T47D (cell line): ENCODE measurements at regions not wholly inside any gene's neighbourhood (a gene's known extent, or its start where the extent isn't known, plus 50 kb on each side); places are given as distances from the start of the nearest gene placed in this dataset.

Experiments
- DNase-seq, 2 experiments: peaks; one replicate each; pipeline versions ENCODE4 v3.0.0 to v3.0.0-alpha.2; 2011 to 2012; ENCODE audit warnings: low read depth in 1 of 2, low spot score in 1 of 2
- JUND ChIP-seq: IDR thresholded peaks from 2 replicates; pipeline ENCODE4 v1.6.1; 2012; ENCODE audit warnings: low read depth
- in situ Hi-C: cut with HindIII; loops from 2 replicates; pipeline ENCODE4 v1.10.0; 2016; ENCODE audit warnings: low sequenced_read_pairs, low pct_unique_long_range_greater_than_20kb

DNA sequence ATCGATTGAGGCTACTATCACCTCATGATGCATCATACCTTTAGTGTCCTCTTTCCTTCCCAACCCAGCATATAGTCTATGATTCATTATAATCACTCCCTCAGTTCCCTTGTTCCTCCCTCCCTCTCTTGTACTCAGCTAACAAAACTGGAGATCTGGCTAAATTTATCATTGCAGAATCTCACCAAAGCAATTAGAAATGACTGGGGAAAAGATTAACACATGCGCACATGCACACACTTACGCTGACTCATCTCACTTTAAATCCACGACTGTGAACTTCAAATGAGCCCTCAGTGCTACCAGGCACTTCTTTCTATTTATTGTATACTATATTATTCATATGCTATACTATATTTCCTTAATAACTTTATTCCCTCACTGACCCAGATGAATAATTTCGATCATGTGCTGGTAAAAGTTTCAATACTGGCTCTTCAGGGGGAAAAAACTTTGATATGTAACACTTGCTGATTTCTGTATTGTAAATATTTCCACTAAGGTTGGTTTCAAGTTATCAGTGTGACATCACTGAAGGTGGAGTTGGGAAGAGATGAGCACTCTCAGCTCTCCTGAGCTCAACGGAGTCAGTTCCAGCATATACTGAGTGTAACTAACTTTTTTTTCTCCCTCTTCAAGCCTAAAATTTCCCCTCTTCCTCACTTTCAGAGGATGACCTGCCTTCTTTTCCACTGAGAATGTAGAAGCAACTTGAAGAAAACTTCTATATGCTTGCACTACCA is 613.7 kb upstream of the B3GALT2 start:
- no peak for TF ChIP-seq JUND
- in situ Hi-C loops: no loop called here
- DNase-seq: no peak

DNA sequence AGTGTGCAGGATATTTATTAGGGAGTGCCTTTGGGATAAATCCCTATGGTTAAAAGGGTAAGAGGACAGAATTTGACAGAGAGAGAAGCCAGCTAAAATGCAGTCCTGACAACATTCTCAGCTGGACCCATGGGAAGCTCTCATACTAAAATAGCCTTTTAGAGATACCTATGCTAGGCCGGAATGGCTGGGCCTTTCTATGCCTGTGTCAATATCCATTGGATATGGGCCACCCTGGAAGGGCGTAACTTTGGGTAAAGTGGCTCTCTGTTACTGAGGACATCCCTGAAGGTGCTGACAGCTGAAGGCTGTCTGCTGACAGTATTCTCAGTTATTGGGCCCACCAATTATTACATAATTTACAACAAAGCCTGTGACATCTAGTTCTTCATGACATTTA is 613.0 kb upstream of the B3GALT2 start:
- TF ChIP-seq JUND: no peak
- no peak for DNase-seq
- in situ Hi-C loops: no loop called here

GRCh38 chr1:193794239-193794638 is 607.8 kb upstream of the B3GALT2 start:
- DNase-seq: peak in 1 of 2 experiments; percentile 30
- in situ Hi-C loops: no loop called here
- TF ChIP-seq JUND: no peak

- no peak for TF ChIP-seq JUND
- in situ Hi-C loops: no loop called here
- no peak for DNase-seq
Measured at GRCh38 chr1:193791746-193792145, 605.3 kb upstream of the B3GALT2 start.

DNA sequence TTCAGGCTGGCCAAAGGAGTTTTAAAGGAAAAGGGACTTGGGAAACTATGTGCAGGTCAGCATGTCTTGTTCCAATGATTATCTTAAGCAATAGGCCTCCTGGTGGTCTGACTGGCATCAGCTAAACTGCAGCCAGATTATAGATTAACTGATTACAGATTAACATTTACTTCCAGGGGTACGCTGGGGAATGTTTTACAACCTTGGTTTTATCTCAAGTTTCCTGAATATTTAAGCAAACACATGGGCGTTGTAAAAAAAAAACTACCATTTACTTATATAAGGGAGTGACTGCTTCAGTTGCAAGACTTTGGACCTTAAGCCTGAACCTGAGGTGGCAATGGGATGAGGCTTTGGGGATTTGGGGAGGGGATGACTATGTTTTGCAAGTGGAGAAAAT is 600.6 kb upstream of the B3GALT2 start:
- no peak for TF ChIP-seq JUND
- no peak for DNase-seq
- in situ Hi-C loops: no loop called here

- TF ChIP-seq JUND: no peak
- in situ Hi-C loops: no loop called here
- no peak for DNase-seq
Measured at GRCh38 chr1:193785850-193786420, 599.5 kb upstream of the B3GALT2 start.

DNA sequence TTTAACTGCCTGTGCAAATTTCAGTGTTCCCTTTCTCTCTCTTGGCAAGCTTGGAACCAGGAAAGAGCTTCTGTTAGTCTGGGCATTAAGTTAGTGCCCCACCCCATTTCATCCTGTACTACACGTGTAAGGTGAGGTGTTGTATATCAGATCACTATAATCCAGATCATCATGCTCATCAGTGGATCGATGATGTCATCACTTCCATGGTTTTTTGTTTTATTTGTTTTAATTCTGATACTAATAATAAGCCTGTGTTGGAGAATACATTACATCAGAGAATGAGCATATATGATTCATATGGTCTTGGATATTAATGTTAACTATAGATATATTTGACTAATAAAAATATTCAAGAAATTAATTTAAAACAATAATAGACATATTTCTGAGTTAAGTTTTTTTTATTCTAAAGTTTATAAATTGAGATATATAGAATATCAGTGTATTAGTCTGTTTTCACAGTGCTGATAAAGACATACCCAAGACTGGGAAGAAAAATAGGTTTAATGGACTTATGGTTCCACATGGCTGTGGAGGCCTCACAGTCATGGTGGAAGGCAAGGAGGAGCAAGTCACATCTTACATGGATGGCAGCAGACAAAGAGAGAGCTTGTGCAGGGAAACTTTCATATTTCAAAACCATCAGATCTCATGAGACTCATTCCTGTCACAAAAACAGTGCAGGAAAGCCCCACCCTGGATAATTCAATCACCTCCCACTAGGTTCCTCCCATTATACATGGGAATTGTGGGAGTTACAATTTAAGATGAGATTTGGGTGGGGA is 588.3 kb upstream of the B3GALT2 start:
- TF ChIP-seq JUND: no peak
- no peak for DNase-seq
- in situ Hi-C loops: no loop called here

GRCh38 chr1:193771596-193771995 is 585.2 kb upstream of the B3GALT2 start:
- in situ Hi-C loops: no loop called here
- no peak for DNase-seq
- no peak for TF ChIP-seq JUND

DNA sequence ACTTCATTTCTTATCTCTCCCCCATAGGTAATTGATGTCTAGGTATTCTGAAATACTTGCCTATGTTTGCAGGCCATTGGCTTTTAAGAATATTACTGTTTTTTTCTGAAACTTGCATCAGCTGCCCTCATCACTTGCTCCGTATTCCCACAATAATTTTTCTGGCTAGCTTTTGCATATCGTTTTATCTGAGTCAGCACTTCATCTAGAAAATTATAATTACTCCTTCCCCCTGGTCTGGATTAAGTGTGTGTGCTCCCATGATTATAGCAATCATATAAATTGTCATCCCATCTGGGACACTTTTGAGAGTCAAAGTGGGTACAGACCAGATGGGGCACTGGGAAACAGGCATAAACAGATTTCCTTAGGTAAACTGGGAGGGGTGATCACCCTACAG is 583.2 kb upstream of the B3GALT2 start:
- no peak for DNase-seq
- in situ Hi-C loops: no loop called here
- no peak for TF ChIP-seq JUND

DNA sequence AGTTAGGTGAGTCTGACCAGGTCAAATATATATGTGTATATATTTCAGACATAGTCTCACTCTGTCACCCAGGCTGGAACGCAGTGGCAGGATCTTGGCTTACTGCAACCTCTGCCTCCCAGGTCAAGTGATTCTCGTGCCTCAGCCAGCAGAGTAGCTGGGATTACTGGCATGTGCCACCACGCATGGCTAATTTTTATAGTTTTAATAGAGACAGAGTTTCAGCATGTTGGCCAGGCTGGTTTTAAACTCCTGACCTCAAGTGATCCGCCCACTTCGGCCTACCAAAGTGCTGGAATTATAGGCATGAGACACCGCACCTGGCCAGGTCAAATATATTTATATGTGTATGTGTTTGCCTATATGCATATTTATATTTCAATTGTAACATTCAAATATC is 581.5 kb upstream of the B3GALT2 start:
- TF ChIP-seq JUND: no peak
- in situ Hi-C loops: no loop called here
- no peak for DNase-seq

DNA sequence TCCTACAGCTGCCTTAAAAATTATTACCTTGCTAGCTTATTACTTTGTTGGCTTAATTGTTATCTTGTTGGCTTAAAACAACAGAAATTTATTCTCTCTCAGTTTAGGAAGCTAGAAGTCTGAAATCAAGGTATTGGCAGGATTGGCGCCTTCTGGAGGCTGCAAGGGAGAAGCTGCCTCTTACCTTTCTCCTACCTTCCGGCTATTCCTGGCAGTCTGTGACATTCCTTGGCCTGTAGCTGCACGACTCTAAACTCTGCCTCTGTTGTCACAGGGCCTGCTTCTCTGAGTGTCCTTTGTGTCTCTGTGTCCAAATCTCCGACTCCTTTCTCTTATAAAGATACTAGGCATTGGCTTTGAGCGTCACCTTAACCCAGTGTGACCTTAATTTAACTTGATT is 579.9 kb upstream of the B3GALT2 start:
- TF ChIP-seq JUND: no peak
- in situ Hi-C loops: no loop called here
- DNase-seq: peak in 1 of 2 experiments; percentile 50

GRCh38 chr1:193763266-193763665 is 576.9 kb upstream of the B3GALT2 start:
- DNase-seq: no peak

DNA sequence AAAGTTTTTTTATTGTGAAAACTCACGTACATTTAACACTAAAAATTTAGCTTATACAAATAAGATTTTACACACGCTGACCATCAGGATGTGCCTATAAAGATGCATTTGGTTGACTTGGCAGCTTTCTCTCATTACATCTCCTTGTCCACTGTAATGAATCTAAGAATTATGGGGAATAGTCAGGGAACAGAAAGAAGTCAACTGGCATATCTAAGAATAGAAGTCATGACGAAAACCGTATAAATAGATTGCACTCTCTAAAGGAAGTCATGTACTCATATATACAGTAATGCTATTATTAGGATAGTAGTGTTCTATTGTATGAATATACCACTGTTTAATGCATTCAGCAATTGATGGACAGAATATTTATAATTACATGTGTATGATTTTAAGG is 575.8 kb upstream of the B3GALT2 start:
- DNase-seq: no peak
- no peak for TF ChIP-seq JUND
- in situ Hi-C loops: no loop called here

More at GRCh38 chr1:193763266-193763665, 576.9 kb upstream of the B3GALT2 start:
- in situ Hi-C loops: no loop called here
- no peak for TF ChIP-seq JUND
